ENCODE measurements at regions not wholly inside any gene's neighbourhood (a gene's known extent, or its start where the extent isn't known, plus 50 kb on each side); places are given as distances from the start of the nearest gene placed in this dataset.

DNA sequence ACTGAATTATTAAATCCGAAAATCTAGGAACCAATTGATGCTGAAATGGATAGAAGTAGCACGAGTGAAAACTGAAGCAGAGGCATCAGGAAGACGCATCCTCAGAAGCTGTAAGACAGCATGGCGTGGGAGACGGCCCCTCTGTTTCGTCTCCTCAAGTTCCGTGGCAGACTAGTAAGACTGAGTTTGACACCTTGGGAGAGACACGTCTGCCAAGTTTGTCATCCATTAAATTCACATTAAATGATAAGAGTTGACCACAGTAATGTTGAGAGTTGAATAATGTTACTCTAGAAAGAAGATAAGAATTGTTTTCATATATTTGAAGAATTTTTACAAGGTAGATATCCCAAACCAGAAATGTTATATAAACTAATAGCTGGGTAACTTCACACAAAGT, 736.1 kb upstream of the FRG1 start:
- TF ChIP-seq, protein P1, sequence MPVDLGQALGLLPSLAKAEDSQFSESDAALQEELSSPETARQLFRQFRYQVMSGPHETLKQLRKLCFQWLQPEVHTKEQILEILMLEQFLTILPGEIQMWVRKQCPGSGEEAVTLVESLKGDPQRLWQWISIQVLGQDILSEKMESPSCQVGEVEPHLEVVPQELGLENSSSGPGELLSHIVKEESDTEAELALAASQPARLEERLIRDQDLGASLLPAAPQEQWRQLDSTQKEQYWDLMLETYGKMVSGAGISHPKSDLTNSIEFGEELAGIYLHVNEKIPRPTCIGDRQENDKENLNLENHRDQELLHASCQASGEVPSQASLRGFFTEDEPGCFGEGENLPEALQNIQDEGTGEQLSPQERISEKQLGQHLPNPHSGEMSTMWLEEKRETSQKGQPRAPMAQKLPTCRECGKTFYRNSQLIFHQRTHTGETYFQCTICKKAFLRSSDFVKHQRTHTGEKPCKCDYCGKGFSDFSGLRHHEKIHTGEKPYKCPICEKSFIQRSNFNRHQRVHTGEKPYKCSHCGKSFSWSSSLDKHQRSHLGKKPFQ (tag by site-specific recombination; IDR thresholded peaks at IDR 0.05), result no peak
- TF ChIP-seq YY1 (tag by site-specific recombination; IDR thresholded peaks at IDR 0.05) (no peak), ZNF549 (tag by site-specific recombination; IDR thresholded peaks at IDR 0.05) (no peak), ZNF48 (tag by site-specific recombination; IDR thresholded peaks at IDR 0.05) (no peak), KLF7 (tag by site-specific recombination; IDR thresholded peaks at IDR 0.05; ENCODE audit: borderline replicate concordance) (no peak)
- TF ChIP-seq, protein P2, sequence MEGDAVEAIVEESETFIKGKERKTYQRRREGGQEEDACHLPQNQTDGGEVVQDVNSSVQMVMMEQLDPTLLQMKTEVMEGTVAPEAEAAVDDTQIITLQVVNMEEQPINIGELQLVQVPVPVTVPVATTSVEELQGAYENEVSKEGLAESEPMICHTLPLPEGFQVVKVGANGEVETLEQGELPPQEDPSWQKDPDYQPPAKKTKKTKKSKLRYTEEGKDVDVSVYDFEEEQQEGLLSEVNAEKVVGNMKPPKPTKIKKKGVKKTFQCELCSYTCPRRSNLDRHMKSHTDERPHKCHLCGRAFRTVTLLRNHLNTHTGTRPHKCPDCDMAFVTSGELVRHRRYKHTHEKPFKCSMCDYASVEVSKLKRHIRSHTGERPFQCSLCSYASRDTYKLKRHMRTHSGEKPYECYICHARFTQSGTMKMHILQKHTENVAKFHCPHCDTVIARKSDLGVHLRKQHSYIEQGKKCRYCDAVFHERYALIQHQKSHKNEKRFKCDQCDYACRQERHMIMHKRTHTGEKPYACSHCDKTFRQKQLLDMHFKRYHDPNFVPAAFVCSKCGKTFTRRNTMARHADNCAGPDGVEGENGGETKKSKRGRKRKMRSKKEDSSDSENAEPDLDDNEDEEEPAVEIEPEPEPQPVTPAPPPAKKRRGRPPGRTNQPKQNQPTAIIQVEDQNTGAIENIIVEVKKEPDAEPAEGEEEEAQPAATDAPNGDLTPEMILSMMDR (tag by site-specific recombination; IDR thresholded peaks at IDR 0.05), result no peak
- TF ChIP-seq, protein P3, sequence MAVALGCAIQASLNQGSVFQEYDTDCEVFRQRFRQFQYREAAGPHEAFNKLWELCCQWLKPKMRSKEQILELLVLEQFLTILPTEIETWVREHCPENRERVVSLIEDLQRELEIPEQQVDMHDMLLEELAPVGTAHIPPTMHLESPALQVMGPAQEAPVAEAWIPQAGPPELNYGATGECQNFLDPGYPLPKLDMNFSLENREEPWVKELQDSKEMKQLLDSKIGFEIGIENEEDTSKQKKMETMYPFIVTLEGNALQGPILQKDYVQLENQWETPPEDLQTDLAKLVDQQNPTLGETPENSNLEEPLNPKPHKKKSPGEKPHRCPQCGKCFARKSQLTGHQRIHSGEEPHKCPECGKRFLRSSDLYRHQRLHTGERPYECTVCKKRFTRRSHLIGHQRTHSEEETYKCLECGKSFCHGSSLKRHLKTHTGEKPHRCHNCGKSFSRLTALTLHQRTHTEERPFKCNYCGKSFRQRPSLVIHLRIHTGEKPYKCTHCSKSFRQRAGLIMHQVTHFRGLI (tag by site-specific recombination; IDR thresholded peaks at IDR 0.05), result no peak
